Transverse colon (tissue), 1 donor: ENCODE measurements at regions not wholly inside any gene's neighbourhood (a gene's known extent, or its start where the extent isn't known, plus 50 kb on each side); places are given as distances from the start of the nearest gene placed in this dataset.

Experiments
- EP300 ChIP-seq: sonication (generic); formaldehyde crosslinking; IDR thresholded peaks from one replicate; pipeline ENCODE4 v1.6.1; 2017; ENCODE audit warnings: antibody characterized with exemption, low read depth
- POLR2A ChIP-seq: fragments of 450-650 bp; IDR thresholded peaks from one replicate; pipeline ENCODE4 v1.6.1; 2016; ENCODE audit warnings: antibody characterized with exemption, mild to moderate bottlenecking, moderate library complexity

DNA sequence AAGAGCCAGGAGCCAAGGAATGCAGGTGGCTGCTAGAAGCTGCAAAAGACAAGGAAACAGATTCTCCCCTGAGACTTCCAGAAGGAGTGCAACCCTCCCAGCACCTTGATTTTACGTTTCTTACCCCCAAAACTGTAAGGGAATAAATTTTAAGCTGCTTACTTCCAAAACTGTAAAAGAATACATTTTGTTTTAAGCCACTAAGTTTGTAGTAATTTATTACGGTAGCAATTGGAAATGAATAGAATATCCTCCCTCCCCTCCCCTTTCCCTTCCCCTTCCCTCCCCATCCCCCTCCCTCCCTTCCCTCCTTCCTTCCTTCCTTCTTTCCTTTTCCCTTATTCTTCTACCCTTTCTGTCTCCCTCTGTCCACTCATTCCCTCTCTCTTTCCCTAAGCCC, 203.7 kb upstream of the CFAP20DC start:
- TF ChIP-seq EP300 (no peak), POLR2A (no peak)
